Lower leg skin (tissue), 4 donors: ENCODE measurements at regions not wholly inside any gene's neighbourhood (a gene's known extent, or its start where the extent isn't known, plus 50 kb on each side); places are given as distances from the start of the nearest gene placed in this dataset.
"Not testable (repeated sequence)": the region's sequence is repeated elsewhere in the genome, so short reads cannot be mapped to it uniquely, and the experiment has no call there.

Experiments
- DNase-seq, 2 donors: peaks; one replicate each; pipeline ENCODE4 v3.0.0-alpha.2; 2019; ENCODE audit warnings: low spot score in 2 of 2
- H3K4me3 ChIP-seq: fragments of 200-600 bp; sonication (generic); 2 replicates; pipeline ENCODE4 v1.5.1; 2017; ENCODE audit warnings: mild to moderate bottlenecking, low read depth; ENCODE audit not compliant: poor library complexity, severe bottlenecking
- POLR2A ChIP-seq, 2 donors: fragments of 450-650 bp; IDR thresholded peaks; one replicate each; pipeline ENCODE4 v1.6.1; 2016 to 2017; ENCODE audit warnings: antibody characterized with exemption in 2 of 2, mild to moderate bottlenecking in 1 of 2, moderate library complexity in 1 of 2
- WGBS, 2 donors: methylation state at CpG; one replicate each; pipeline ENCODE4 v1.1.5; 2018; 5-methylcytosine and 5-hydroxymethylcytosine counted together
- intact Hi-C: fragments of 100-400 bp; cut with DNase I; formaldehyde crosslinking; loops from one replicate; pipeline ENCODE4 v1.15.0; 2023; ENCODE audit warnings: low total_unique reads
- TF ChIP-seq, protein P1 (sequence below), 3 donors: fragments of 450-650 bp; IDR thresholded peaks; one replicate each; pipeline ENCODE4 v1.5.1; 2016; ENCODE audit warnings: antibody characterized with exemption in 3 of 3, mild to moderate bottlenecking in 3 of 3, moderate library complexity in 2 of 3

DNA sequence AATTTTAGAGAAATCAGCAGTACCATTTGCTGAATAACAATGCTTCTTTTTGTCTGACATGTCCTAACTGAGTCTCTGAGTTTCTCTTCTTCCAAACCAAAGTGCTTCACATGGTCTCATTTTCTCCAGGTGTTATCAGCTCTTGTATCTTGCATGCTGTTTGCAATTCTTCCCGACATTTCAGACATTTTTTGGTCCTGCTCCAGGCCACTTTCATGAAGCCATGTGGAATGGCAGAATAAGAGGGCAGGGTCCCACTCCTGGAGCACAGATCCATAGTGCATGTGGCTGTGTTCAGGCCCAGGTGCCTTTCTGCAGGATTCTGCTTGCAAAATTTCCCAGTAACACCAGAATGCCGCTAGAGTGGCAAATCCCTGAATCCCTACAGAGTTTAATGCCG lies 916.2 kb downstream of the NXPH1 start:
- intact Hi-C loops, result no loop called here
- WGBS, 2 donors, result 66 to 74% methylated on average over 3 of the region's 3 CpGs
- no peak overlapping the region for H3K4me3 ChIP-seq
- TF ChIP-seq, protein P1, sequence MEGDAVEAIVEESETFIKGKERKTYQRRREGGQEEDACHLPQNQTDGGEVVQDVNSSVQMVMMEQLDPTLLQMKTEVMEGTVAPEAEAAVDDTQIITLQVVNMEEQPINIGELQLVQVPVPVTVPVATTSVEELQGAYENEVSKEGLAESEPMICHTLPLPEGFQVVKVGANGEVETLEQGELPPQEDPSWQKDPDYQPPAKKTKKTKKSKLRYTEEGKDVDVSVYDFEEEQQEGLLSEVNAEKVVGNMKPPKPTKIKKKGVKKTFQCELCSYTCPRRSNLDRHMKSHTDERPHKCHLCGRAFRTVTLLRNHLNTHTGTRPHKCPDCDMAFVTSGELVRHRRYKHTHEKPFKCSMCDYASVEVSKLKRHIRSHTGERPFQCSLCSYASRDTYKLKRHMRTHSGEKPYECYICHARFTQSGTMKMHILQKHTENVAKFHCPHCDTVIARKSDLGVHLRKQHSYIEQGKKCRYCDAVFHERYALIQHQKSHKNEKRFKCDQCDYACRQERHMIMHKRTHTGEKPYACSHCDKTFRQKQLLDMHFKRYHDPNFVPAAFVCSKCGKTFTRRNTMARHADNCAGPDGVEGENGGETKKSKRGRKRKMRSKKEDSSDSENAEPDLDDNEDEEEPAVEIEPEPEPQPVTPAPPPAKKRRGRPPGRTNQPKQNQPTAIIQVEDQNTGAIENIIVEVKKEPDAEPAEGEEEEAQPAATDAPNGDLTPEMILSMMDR (IDR thresholded peaks at IDR 0.05), result no peak
- no peak for TF ChIP-seq POLR2A (IDR thresholded peaks at IDR 0.05)
- no peak for DNase-seq

DNA sequence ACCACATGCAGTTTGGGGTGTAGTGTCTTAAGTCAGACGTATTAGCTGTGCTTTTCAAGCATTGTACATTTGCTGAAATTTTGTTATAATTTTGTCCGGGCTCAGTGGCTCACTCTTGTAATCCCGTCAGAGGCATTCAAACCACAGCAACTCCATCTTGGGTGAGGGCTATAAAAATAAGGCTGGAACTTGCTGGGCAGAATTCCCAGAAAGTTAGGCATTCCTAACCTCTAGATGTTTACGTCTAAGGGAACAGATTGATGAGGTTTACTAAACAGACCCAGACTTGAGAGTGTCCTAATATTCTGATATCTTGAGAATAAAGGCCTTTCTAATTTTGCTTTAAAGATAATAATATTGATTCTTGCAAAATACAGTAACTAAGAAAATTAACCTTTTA lies 957.8 kb downstream of the NXPH1 start:
- no peak for TF ChIP-seq POLR2A (IDR thresholded peaks at IDR 0.05)
- TF ChIP-seq, protein P1 (IDR thresholded peaks at IDR 0.05), result no peak
- H3K4me3 ChIP-seq, result no peak overlapping the region
- no peak for DNase-seq
- intact Hi-C loops, result no loop called here
- WGBS, 2 donors, result 67 to 75% methylated on average over 4 of the region's 4 CpGs

DNA sequence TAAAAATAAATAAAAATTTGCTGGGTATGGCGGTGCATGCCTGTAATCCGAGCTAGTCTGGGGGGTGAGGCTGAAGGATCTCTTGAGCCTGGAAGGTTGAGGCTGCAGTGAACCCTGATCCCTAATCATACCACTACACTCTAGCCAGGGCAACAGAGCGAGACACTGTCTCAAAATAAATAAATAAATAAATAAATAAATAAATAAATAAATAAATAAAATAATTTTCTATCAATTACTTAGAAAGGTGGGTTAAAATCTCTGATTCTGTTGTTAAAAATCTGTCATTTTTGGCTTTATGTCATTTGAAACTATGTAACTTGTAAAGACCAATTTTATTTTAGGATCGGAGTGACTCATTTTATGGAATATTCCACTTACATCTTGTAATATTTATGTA lies 958.6 kb downstream of the NXPH1 start:
- no peak for TF ChIP-seq POLR2A (IDR thresholded peaks at IDR 0.05)
- TF ChIP-seq, protein P1 (IDR thresholded peaks at IDR 0.05), result no peak
- intact Hi-C loops, result no loop called here
- no peak overlapping the region for H3K4me3 ChIP-seq
- DNase-seq, result no peak
- WGBS, 2 donors, result 87 to 92% methylated on average over 4 of the region's 4 CpGs

DNA sequence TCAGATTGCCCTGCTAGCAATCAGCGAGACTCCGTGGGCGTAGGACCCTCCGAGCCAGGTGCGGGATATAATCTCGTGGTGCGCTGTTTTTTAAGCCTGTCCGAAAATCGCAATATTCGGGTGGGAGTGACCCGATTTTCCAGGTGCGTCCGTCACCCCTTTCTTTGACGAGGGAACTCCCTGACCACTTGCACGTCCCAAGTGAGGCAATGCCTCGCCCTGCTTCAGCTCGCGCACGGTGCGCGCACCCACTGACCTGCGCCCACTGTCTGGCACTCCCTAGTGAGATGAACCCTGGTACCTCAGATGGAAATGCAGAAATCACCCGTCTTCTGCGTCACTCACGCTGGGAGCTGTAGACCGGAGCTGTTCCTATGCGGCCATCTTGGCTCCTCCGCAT lies 971.0 kb downstream of the NXPH1 start:
- H3K4me3 ChIP-seq, DNase-seq, intact Hi-C loops: not testable (repeated sequence)
- 94 to 97% methylated on average over 28 of the region's 28 CpGs for WGBS, 2 donors

DNA sequence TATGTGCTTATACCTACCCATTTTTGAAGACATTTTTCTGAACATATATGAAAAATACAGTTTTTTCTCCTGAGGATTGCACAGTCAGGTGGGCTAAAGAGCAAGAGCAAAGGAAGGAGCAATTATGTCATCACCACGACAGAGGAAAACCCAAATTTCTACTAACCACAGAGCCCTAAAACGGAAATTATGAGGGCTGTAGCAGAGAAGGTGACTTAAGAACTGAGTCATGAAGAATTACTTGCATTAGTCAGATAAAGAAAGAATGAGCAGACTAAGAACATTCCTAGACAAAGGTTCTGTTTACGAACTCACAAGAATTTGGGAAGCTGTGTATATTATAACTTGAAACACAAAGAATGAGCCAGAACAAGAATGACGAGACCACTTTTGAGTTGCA lies 974.4 kb downstream of the NXPH1 start:
- 72 to 79% methylated on average over 4 of the region's 4 CpGs for WGBS, 2 donors
- intact Hi-C loops, result no loop called here
- no peak for DNase-seq
- TF ChIP-seq POLR2A (IDR thresholded peaks at IDR 0.05), result no peak
- TF ChIP-seq, protein P1 (IDR thresholded peaks at IDR 0.05), result no peak
- H3K4me3 ChIP-seq, result no peak overlapping the region

DNA sequence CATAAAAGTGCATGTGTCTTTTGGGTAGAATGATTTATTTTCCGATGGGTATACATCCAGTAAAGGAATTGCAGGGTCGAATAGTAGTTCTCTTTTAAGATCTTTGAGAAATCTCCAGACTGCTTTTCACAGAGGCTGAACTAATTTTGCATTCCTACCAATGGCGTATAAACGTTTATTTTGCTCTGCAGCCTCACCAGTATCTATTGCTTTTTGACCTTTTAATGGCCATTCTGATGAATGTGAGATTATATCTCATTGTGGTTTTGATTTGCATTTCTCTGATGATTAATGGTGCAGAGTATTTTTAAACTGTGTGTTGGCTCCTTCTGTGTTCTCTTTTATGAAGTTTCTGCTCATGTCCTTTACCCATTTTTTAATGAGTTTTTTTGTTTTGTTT lies 1020.1 kb downstream of the NXPH1 start:
- DNase-seq, result no peak
- intact Hi-C loops, result no loop called here
- H3K4me3 ChIP-seq, result no peak overlapping the region
- no peak for TF ChIP-seq POLR2A (IDR thresholded peaks at IDR 0.05)
- TF ChIP-seq, protein P1 (IDR thresholded peaks at IDR 0.05), result no peak
- 84% methylated on average over 4 of the region's 4 CpGs for WGBS, 2 donors
